Upper lobe of right lung (tissue), 1 donor: ENCODE measurements at regions not wholly inside any gene's neighbourhood (a gene's known extent, or its start where the extent isn't known, plus 50 kb on each side); places are given as distances from the start of the nearest gene placed in this dataset.
"Not testable (repeated sequence)": the region's sequence is repeated elsewhere in the genome, so short reads cannot be mapped to it uniquely, and the experiment has no call there.

Experiments used
- ATAC-seq: fragments of 200-7000 bp; cut with Tn5 transposase; one replicate; pipeline ENCODE4 v1.9.1; 2020; ENCODE audit warnings: mild to moderate bottlenecking, moderate library complexity
- DNase-seq: peaks from one replicate; pipeline ENCODE4 v3.0.0-alpha.2; 2020
- H3K27ac ChIP-seq: fragments of 200-600 bp; one replicate; pipeline ENCODE4 v1.8.0; 2022
- H3K27me3 ChIP-seq: fragments of 200-600 bp; one replicate; pipeline ENCODE4 v1.8.0; 2022; ENCODE audit warnings: mild to moderate bottlenecking
- H3K36me3 ChIP-seq: fragments of 200-600 bp; one replicate; pipeline ENCODE4 v1.8.0; 2022
- H3K4me1 ChIP-seq: fragments of 200-600 bp; one replicate; pipeline ENCODE4 v1.8.0; 2022
- H3K4me3 ChIP-seq: fragments of 200-600 bp; one replicate; pipeline ENCODE4 v1.8.0; 2022; ENCODE audit warnings: mild to moderate bottlenecking
- H3K9me3 ChIP-seq: fragments of 200-600 bp; one replicate; pipeline ENCODE4 v1.8.0; 2022
- intact Hi-C: fragments of 100-400 bp; cut with DNase I; formaldehyde crosslinking; loops from one replicate; pipeline ENCODE4 v1.11.0; 2022
- TF ChIP-seq, protein P1 (sequence below): fragments of 200-600 bp; IDR thresholded peaks from one replicate; pipeline ENCODE4 v1.8.0; 2022; ENCODE audit warnings: antibody characterized with exemption
- donor health status: DM: no; HTN: yes; CAD: no; lungs with severe emphysema.

DNA sequence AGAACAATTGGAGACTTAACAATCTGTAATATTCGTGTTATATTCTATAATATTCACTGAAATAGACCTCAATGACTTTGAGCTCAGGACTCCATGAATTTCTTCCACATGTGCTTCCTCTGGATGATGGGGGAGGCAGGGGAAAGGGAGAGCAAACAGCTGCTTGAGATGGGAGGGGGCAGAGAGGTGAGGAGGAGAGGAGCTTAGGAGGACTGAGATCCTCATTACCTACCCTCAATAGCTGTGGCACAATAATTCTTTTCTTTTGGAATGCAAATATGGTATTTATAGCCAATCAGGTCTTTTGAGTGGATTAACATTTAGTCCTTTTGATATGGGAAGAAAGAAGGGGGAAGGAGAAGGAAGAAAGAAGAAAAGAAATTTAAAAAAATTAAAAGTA lies 64.1 kb upstream of the ZNF217 start:
- no peak overlapping the region for H3K27ac ChIP-seq
- intact Hi-C loops: no loop called here
- ATAC-seq (no peak), DNase-seq (no peak)
- H3K4me1 ChIP-seq: peaks cover 42% of the 10 kb centered on the region
- H3K4me3 ChIP-seq: no peak overlapping the region
- TF ChIP-seq, protein P1, sequence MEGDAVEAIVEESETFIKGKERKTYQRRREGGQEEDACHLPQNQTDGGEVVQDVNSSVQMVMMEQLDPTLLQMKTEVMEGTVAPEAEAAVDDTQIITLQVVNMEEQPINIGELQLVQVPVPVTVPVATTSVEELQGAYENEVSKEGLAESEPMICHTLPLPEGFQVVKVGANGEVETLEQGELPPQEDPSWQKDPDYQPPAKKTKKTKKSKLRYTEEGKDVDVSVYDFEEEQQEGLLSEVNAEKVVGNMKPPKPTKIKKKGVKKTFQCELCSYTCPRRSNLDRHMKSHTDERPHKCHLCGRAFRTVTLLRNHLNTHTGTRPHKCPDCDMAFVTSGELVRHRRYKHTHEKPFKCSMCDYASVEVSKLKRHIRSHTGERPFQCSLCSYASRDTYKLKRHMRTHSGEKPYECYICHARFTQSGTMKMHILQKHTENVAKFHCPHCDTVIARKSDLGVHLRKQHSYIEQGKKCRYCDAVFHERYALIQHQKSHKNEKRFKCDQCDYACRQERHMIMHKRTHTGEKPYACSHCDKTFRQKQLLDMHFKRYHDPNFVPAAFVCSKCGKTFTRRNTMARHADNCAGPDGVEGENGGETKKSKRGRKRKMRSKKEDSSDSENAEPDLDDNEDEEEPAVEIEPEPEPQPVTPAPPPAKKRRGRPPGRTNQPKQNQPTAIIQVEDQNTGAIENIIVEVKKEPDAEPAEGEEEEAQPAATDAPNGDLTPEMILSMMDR: no peak
- H3K9me3 ChIP-seq: no peaks in the 10 kb centered on the region
- H3K27me3 ChIP-seq: no peaks in the 10 kb centered on the region
- H3K36me3 ChIP-seq: no peaks in the 10 kb centered on the region

DNA sequence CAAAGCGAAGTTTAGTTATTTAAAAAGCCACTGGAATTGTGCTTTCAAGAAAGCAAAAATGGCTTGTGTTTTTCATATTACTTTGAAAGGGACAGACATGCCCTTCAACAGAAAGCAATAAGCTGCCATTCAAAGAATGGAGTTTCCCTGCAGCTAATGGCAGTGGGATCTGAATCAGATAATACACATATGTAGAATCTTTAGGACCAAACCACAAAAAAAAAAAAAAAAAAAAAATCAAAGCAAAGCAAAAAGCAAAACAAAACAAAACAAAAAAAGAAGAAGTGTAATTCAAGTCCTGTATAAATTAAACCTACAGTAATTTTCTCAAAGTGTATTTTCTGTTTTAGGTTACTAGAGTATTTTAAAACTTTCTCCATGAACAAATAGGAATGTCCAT lies 63.6 kb upstream of the ZNF217 start:
- TF ChIP-seq, protein P1: no peak
- H3K4me3 ChIP-seq: no peak overlapping the region
- no peaks in the 10 kb centered on the region for H3K9me3 ChIP-seq
- H3K36me3 ChIP-seq: no peaks in the 10 kb centered on the region
- DNase-seq (no peak), ATAC-seq (no peak)
- peaks cover 44% of the 10 kb centered on the region for H3K4me1 ChIP-seq
- no peak overlapping the region for H3K27ac ChIP-seq
- H3K27me3 ChIP-seq: no peaks in the 10 kb centered on the region
- intact Hi-C loops: no loop called here

DNA sequence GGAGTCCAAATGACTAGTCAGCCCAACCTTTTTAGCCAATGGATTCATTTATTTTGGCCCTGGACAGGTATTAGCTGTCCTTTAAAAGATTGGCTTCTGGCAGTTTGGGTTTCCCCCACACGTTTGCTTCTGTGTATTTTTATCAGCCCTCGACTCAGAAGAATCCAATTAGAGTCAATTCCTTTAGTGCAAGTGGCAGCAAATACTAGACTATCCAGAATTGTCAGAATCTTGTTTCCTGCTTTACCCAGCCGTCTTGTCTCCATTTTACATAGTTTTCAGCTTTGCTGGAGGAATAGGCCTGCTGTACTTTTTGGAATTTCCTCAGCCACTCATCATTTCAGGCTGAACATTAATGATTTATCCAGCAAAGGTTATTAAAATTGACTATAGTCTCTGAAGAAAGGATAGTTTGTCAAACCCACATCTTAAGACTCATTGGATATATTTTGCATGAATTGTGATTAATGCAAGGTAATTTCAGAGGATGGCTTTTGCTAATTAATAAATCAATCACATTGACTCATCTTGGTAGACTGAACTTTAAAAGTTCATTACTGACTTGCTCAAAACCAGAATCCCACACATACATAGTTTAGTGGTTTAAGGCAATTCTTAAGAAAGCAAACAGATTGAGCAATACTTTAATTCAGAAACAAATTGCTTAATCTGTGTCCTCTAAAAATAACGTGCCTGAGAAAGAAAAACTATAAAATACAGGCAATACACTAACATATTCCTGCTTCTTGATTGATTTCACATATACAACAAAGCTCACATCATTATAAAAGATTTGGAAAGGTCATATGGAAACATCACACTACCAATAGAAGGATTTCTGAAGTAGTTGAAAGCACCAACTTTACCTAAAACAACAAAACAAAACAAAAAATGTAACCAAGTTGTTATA lies 62.9 kb upstream of the ZNF217 start:
- DNase-seq: no peak
- TF ChIP-seq, protein P1: no peak
- intact Hi-C loops: no loop called here
- Histone ChIP-seq H3K27ac (peak overlapping the region; percentile 65), H3K9me3 (no peaks in the 10 kb centered on the region), H3K4me1 (peaks cover 45% of the 10 kb centered on the region), H3K36me3 (no peaks in the 10 kb centered on the region), H3K27me3 (no peaks in the 10 kb centered on the region), H3K4me3 (no peak overlapping the region)
- ATAC-seq: no peak

DNA sequence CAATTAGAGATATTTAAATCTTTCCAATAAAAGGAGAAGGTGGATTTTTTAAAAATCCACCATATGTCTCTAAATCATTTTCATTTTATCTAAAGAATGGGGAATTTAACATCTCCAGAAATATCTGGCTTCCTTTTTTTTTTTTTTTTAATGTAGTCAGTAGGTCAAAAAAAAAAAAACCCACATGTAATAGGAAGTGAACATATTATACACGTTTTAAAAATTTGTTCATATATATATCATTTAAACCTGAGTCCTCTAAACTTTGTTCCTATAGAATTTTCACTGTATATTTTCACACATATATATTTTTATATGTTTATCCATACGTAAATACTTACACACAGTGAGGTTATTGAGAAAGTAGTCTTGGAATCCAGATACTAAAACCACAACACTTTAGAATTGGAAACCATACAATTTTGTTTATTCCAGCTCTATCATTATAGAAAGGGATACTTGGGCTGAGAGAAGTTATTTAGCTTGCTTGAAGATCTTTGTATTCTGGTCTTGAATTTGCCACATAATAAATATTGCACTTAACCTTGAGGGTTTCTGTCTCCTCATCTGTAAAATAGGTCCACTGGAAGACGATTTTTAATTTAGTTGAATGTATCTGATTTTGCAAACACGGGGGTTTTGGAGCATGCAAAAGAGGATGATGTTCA lies 62.1 kb upstream of the ZNF217 start:
- Histone ChIP-seq H3K36me3 (no peaks in the 10 kb centered on the region), H3K4me3 (no peak overlapping the region), H3K27ac (peak overlapping the region; percentile 65), H3K4me1 (peaks cover 42% of the 10 kb centered on the region), H3K27me3 (no peaks in the 10 kb centered on the region), H3K9me3 (no peaks in the 10 kb centered on the region)
- DNase-seq (no peak), ATAC-seq (no peak)
- TF ChIP-seq, protein P1: no peak
- intact Hi-C loops: no loop called here

DNA sequence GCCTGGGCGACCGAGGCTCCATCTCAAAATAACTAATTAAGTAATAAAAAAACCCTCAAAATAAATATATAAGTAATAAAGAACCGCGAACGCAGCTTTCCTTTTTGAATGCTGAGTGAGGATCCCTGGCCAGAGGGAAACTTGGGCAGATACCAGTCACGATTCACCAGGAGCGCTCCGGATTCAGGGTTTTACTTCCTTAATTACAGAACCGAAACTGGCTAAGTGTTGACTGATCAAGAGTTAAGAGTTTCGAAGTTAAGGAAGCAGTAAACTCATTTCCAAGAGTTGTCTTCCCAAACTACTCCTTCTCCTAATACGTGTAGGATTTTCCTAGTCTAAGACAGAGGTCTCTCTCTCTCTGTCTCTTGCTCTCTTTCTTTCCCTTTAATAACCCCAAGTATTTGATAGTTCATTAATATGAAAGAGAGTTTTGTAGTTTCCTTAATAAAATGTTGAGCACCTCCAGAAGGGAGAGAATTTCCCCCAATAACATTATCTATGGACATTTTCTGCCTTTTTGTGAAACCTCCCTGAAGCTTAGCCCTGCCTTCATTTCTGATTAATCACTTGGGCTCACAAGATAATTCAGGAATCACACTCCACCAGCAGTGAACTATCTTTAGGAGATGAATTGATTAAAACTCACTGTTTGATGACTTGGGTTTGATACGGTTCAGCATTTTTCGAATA lies 61.4 kb upstream of the ZNF217 start:
- DNase-seq (no peak), ATAC-seq (peak; percentile 82)
- peak overlapping the region; percentile 65 for H3K27ac ChIP-seq
- peaks cover 39% of the 10 kb centered on the region for H3K4me1 ChIP-seq
- no peaks in the 10 kb centered on the region for H3K27me3 ChIP-seq
- H3K9me3 ChIP-seq: no peaks in the 10 kb centered on the region
- H3K36me3 ChIP-seq: no peaks in the 10 kb centered on the region
- TF ChIP-seq, protein P1: no peak
- H3K4me3 ChIP-seq: peak overlapping the region; percentile 9
- intact Hi-C loops: no loop called here

DNA sequence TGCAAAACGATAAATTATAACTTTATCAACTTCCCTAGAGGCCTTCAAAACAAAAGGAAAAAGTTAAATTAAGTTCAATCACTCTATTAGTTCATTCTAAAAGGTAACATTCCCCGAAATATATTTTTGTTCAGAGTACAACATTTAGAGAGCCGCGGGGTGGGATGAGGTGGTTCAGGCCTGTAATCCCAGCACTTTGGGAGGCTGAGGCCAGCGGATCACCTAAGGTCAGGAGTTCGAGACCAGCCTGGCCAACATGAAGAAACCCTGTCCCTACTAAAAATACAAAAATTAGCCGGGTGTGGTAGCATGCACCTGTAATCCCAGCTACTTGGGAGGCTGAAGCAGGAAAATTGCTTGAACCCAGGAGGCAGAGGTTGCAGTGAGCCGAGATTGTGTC lies 60.9 kb upstream of the ZNF217 start:
- Histone ChIP-seq H3K4me1 (peaks cover 39% of the 10 kb centered on the region), H3K4me3 (peak overlapping the region; percentile 9)

More for the DNA sequence above, 60.9 kb upstream of the ZNF217 start:
- ATAC-seq, intact Hi-C loops, H3K36me3 ChIP-seq, H3K27me3 ChIP-seq, DNase-seq, H3K9me3 ChIP-seq: not testable (repeated sequence)
- peak overlapping the region; percentile 65 for H3K27ac ChIP-seq
